HuH-7 (cell line): ENCODE measurements at regions not wholly inside any gene's neighbourhood (a gene's known extent, or its start where the extent isn't known, plus 50 kb on each side); places are given as distances from the start of the nearest gene placed in this dataset.

ENCODE experiments used
- DNase-seq: peaks from one replicate; pipeline ENCODE4 v3.0.0; 2011; ENCODE audit warnings: low spot score

- DNase-seq, result no peak
These were observed 272.4 kb upstream of the MYO3A start for GRCh38 chr10:25661632-25662031.

- no peak for DNase-seq
These were observed 267.8 kb upstream of the MYO3A start for GRCh38 chr10:25666276-25666675.

- DNase-seq, result no peak
These were observed 258.8 kb upstream of the MYO3A start for GRCh38 chr10:25675204-25675603.

GRCh38 chr10:25675615-25676014 lies 258.4 kb upstream of the MYO3A start:
- DNase-seq, result no peak

GRCh38 chr10:25678220-25678619 lies 255.8 kb upstream of the MYO3A start:
- DNase-seq, result no peak

GRCh38 chr10:25678666-25679065 lies 255.4 kb upstream of the MYO3A start:
- DNase-seq, result no peak

- no peak for DNase-seq
These were observed 251.7 kb upstream of the MYO3A start for GRCh38 chr10:25682203-25682851.

GRCh38 chr10:25683344-25683743 lies 250.7 kb upstream of the MYO3A start:
- no peak for DNase-seq

GRCh38 chr10:25687521-25687920 lies 246.5 kb upstream of the MYO3A start:
- DNase-seq, result no peak

GRCh38 chr10:25689346-25690100 lies 244.5 kb upstream of the MYO3A start:
- DNase-seq, result no peak

- DNase-seq, result no peak
These were observed 241.3 kb upstream of the MYO3A start for GRCh38 chr10:25692761-25693160.

- no peak for DNase-seq
These were observed 239.7 kb upstream of the MYO3A start for GRCh38 chr10:25694206-25694933.

- no peak for DNase-seq
These were observed 239.1 kb upstream of the MYO3A start for GRCh38 chr10:25694971-25695370.

- no peak for DNase-seq
These were observed 238.4 kb upstream of the MYO3A start for GRCh38 chr10:25695586-25695985.

GRCh38 chr10:25696013-25696708 lies 237.9 kb upstream of the MYO3A start:
- DNase-seq, result no peak

- no peak for DNase-seq
These were observed 236.6 kb upstream of the MYO3A start for GRCh38 chr10:25697412-25697811.

- DNase-seq, result no peak
These were observed 235.4 kb upstream of the MYO3A start for GRCh38 chr10:25698638-25699037.

- no peak for DNase-seq
These were observed 234.4 kb upstream of the MYO3A start for GRCh38 chr10:25699631-25700030.

- no peak for DNase-seq
These were observed 232.4 kb upstream of the MYO3A start for GRCh38 chr10:25701652-25702051.

GRCh38 chr10:25704622-25705021 lies 229.4 kb upstream of the MYO3A start:
- DNase-seq, result no peak

- no peak for DNase-seq
These were observed 226.5 kb upstream of the MYO3A start for GRCh38 chr10:25707572-25707971.

GRCh38 chr10:25707976-25708671 lies 225.9 kb upstream of the MYO3A start:
- DNase-seq, result no peak
